ENCODE measurements at regions not wholly inside any gene's neighbourhood (a gene's known extent, or its start where the extent isn't known, plus 50 kb on each side); places are given as distances from the start of the nearest gene placed in this dataset.

GRCh38 chr1:22351768-22352080, 99.9 kb upstream of the ZBTB40 start:
- intact Hi-C loops (cut with micrococcal nuclease): no loop called here
- Histone ChIP-seq H4K20me1 (replicated peaks; ENCODE audit: control insufficient read depth, extremely low read depth, insufficient read depth, low read length) (no peaks in the 10 kb centered on the region), H3K79me2 (ENCODE audit: control insufficient read depth, insufficient read depth, low read length) (no peaks in the 10 kb centered on the region), H3K27ac (ENCODE audit: insufficient read depth, low read depth, low read length) (no peak overlapping the region), H3K27me3 (ENCODE audit: control insufficient read depth in 2 of 2, insufficient read depth in 2 of 2, low read length in 2 of 2) (peaks cover 17 to 26% of the 10 kb centered on the region in 2 experiments), H3K4me2 (ENCODE audit: insufficient read depth, low read length) (no peak overlapping the region), H3K4me3 (replicated peaks in 1 of 3; ENCODE audit: insufficient read depth in 1 of 3, low read depth in 1 of 3, low read length in 3 of 3) (no peak overlapping the region), H3K9me1 (replicated peaks; ENCODE audit: control insufficient read depth, extremely low read depth, insufficient read depth, low read length) (no peaks in the 10 kb centered on the region), H3K36me3 (ENCODE audit: control insufficient read depth in 2 of 2, extremely low read depth in 1 of 2, insufficient read depth in 2 of 2, low read length in 2 of 2) (no peaks in the 10 kb centered on the region), H3K9me3 (replicated peaks; ENCODE audit: control insufficient read depth, insufficient read depth, low read length) (no peaks in the 10 kb centered on the region), H2AFZ (ENCODE audit: low read depth, low read length) (peak overlapping the region; percentile 1), H3K4me1 (ENCODE audit: control insufficient read depth, extremely low read depth, insufficient read depth, low read length) (peaks cover 10% of the 10 kb centered on the region), H3K9ac (replicated peaks; ENCODE audit: extremely low read depth, insufficient read depth, low read length) (no peak overlapping the region)
- BruUV-seq (replicated peaks): no TSS peak
- TF ChIP-seq POLR2AphosphoS5 (IDR thresholded peaks at IDR 0.05; ENCODE audit: insufficient read depth, low read depth, low read length): no peak
- TF ChIP-seq MAX (IDR thresholded peaks at IDR 0.05; ENCODE audit: insufficient read depth, insufficient read length): no peak
- no peak for TF ChIP-seq EZH2 (IDR thresholded peaks at IDR 0.05; ENCODE audit: borderline replicate concordance, low read depth, low read length, severe bottlenecking)
- no peak for TF ChIP-seq GATA2 (IDR thresholded peaks at IDR 0.05; ENCODE audit: insufficient read depth, insufficient read length, low read depth, low read length)
- no peak for TF ChIP-seq POLR2A (IDR thresholded peaks at IDR 0.05; ENCODE audit: low read depth, low read length)
- TF ChIP-seq MYC (IDR thresholded peaks at IDR 0.05; ENCODE audit: low read depth, low read length): no peak
- no peak for TF ChIP-seq JUN (IDR thresholded peaks at IDR 0.05; ENCODE audit: borderline replicate concordance, insufficient read depth, insufficient read length, low read depth)
- TF ChIP-seq CTCF (IDR thresholded peaks at IDR 0.05; ENCODE audit: extremely low read depth in 1 of 2, insufficient read depth in 1 of 2, low read depth in 1 of 2, low read length in 2 of 2): no peak
- no peak for TF ChIP-seq FOS (IDR thresholded peaks at IDR 0.05; ENCODE audit: borderline replicate concordance, insufficient read depth, low read length)
- ChIA-PET CTCF (interaction anchor here (1.4 kb wide), 1 partner anchor 65 kb away, joined by 5 read pairs; no protein-coding TSS in a partner anchor), POLR2A (no interaction called here)
- dilution Hi-C loops (cut with MboI; ENCODE audit: extremely low pct_ligation_motif_present, low sequenced_read_pairs): no loop called here
- FAIRE-seq (peak; percentile 61), DNase-seq (ENCODE audit: low read depth, low spot score) (no peak)

Measured in endothelial cell of umbilical vein (primary cell).